ENCODE measurements at regions not wholly inside any gene's neighbourhood (a gene's known extent, or its start where the extent isn't known, plus 50 kb on each side); places are given as distances from the start of the nearest gene placed in this dataset.

DNA sequence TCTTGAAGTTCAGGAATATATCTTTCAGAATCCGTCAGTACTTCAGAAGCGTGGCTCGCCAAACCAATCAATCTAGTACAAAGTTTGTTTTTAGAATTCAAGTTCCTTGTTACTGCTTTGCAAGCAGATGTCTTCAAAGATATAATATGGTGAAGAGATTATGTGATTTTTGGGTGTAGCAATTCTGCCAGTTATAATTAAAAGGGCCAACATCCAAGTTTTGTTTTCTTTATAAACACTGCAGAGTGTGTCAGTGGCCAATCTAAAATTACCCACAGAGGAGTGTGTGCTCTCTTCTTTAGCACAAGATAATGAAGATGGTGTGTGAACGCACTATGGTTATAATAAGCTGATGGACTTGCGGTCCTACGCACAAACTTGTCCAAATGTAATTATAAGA is 493.6 kb upstream of the MDFIC2 start:
- H3K9me3 ChIP-seq, result no peaks in the 10 kb centered on the region
- WGBS, 2 donors, result 86 to 92% methylated on average over 6 of the region's 6 CpGs
- no peaks in the 10 kb centered on the region for H3K27me3 ChIP-seq
- H3K4me3 ChIP-seq, result no peak overlapping the region
- H3K36me3 ChIP-seq, result no peaks in the 10 kb centered on the region
- H3K4me1 ChIP-seq, result peaks cover 0 to 9% (median 3%) of the 10 kb centered on the region in 4 donors
- TF ChIP-seq EP300 (IDR thresholded peaks at IDR 0.05) (no peak), POLR2AphosphoS5 (IDR thresholded peaks at IDR 0.05) (no peak), POLR2A (IDR thresholded peaks at IDR 0.05) (no peak)
- TF ChIP-seq, protein P1, sequence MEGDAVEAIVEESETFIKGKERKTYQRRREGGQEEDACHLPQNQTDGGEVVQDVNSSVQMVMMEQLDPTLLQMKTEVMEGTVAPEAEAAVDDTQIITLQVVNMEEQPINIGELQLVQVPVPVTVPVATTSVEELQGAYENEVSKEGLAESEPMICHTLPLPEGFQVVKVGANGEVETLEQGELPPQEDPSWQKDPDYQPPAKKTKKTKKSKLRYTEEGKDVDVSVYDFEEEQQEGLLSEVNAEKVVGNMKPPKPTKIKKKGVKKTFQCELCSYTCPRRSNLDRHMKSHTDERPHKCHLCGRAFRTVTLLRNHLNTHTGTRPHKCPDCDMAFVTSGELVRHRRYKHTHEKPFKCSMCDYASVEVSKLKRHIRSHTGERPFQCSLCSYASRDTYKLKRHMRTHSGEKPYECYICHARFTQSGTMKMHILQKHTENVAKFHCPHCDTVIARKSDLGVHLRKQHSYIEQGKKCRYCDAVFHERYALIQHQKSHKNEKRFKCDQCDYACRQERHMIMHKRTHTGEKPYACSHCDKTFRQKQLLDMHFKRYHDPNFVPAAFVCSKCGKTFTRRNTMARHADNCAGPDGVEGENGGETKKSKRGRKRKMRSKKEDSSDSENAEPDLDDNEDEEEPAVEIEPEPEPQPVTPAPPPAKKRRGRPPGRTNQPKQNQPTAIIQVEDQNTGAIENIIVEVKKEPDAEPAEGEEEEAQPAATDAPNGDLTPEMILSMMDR (IDR thresholded peaks at IDR 0.05), result no peak
- H3K27ac ChIP-seq, result no peak overlapping the region
- intact Hi-C loops (cut with DNase I), result no loop called here
- no peak for DNase-seq

DNA sequence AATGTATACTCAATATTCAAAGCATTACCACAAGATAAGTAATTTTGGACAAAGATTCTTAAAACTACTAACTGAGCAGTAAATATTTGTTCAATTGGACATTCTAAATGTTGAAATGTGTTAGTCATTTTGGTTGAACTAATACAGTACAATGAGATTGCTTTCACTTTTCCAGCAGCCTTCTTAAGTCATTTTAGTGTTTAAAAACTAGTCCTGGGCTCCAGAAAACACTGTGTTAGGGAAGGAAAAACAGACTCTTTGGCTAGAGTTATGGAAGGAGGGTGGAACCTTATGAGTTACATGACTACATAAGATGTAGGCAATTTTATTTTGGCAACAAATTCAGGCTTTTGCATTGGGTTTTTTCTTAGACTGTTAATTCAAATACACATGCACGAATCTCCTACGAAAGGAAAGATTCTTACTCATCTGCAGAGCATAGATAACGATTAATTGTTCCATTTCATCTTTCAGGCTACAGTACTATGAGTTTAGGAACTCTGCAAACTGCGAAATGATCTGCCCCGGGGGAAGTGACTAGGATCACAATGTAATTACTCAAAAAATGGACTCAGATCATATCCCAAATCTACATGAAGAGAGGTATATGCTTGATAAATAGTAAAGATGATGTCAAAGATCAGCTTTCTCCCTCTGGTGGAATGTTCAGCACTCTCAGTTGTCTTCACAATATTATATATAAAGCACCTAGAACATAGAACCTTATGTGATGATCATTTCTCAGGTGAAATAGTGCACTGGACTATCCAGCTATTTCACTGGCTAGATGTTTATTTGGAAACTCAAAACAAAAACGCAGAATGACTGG is 492.8 kb upstream of the MDFIC2 start:
- H3K27me3 ChIP-seq, result no peaks in the 10 kb centered on the region
- no peaks in the 10 kb centered on the region for H3K36me3 ChIP-seq
- intact Hi-C loops (cut with DNase I), result no loop called here
- no peaks in the 10 kb centered on the region for H3K9me3 ChIP-seq
- H3K4me3 ChIP-seq, result no peak overlapping the region
- TF ChIP-seq EP300 (IDR thresholded peaks at IDR 0.05) (no peak), POLR2AphosphoS5 (IDR thresholded peaks at IDR 0.05) (no peak), POLR2A (IDR thresholded peaks at IDR 0.05) (no peak)
- TF ChIP-seq, protein P1 (IDR thresholded peaks at IDR 0.05), result no peak
- peaks cover 0 to 9% (median 3%) of the 10 kb centered on the region in 4 donors for H3K4me1 ChIP-seq
- WGBS, 2 donors, result 83 to 86% methylated on average over 6 of the region's 6 CpGs
- H3K27ac ChIP-seq, result peak overlapping the region in 3 of 4 donors; percentile 16 to 34 (median 28)
- DNase-seq, result no peak

DNA sequence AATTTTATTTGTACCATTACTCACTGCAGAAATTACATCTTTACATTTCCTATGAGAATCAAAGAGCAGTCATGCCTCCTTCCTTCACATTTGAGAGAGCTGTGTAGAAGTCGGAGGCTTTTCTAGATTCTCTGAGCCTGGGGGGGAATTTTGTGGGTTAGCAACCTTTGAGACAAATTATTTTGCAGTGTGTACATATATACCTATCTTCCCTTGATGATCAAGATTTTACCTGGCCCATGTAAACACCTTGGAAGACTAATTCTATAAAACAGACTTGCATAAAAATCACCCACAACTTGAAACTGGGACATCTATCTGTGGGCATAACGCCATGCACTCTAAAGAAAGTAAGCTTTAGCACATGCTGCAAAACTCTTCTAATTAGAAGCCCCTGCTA is 491.5 kb upstream of the MDFIC2 start:
- TF ChIP-seq EP300 (IDR thresholded peaks at IDR 0.05), result no peak
- no peak for TF ChIP-seq POLR2AphosphoS5 (IDR thresholded peaks at IDR 0.05)
- no peak for TF ChIP-seq POLR2A (IDR thresholded peaks at IDR 0.05)
- TF ChIP-seq, protein P1 (IDR thresholded peaks at IDR 0.05), result no peak
- 87 to 90% methylated on average over 2 of the region's 2 CpGs for WGBS, 2 donors
- Histone ChIP-seq H3K9me3 (no peaks in the 10 kb centered on the region), H3K4me3 (no peak overlapping the region), H3K27ac (no peak overlapping the region), H3K4me1 (peaks cover 0 to 9% (median 3%) of the 10 kb centered on the region in 4 donors), H3K27me3 (no peaks in the 10 kb centered on the region), H3K36me3 (no peaks in the 10 kb centered on the region)
- DNase-seq, result no peak
- intact Hi-C loops (cut with DNase I), result no loop called here

DNA sequence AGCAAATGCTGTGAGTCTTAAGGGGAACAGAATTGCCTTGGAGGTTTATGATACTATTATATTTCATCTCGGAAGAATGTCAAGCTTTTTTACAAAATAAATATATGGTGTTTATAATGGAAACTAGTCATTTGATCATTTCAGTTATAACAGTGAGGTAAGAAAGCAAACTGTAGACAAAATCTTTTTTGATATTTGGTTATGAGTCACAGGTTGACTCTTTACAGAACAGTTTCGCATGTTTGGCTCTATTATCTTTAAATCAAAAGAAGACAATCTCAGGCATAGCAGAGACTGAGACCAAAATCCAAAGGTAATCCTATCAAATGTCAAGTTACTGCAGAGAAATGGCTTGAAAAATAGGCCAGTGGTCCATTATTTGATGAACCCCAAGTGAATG is 490.9 kb upstream of the MDFIC2 start:
- 49 to 62% methylated on average over 2 of the region's 2 CpGs for WGBS, 2 donors
- no peak for TF ChIP-seq POLR2A (IDR thresholded peaks at IDR 0.05)
- H3K4me3 ChIP-seq, result no peak overlapping the region
- no peak overlapping the region for H3K27ac ChIP-seq
- no peak for DNase-seq
- no peaks in the 10 kb centered on the region for H3K27me3 ChIP-seq
- no peaks in the 10 kb centered on the region for H3K9me3 ChIP-seq
- intact Hi-C loops (cut with DNase I), result no loop called here
- H3K4me1 ChIP-seq, result peaks cover 0 to 9% (median 3%) of the 10 kb centered on the region in 4 donors
- H3K36me3 ChIP-seq, result no peaks in the 10 kb centered on the region

DNA sequence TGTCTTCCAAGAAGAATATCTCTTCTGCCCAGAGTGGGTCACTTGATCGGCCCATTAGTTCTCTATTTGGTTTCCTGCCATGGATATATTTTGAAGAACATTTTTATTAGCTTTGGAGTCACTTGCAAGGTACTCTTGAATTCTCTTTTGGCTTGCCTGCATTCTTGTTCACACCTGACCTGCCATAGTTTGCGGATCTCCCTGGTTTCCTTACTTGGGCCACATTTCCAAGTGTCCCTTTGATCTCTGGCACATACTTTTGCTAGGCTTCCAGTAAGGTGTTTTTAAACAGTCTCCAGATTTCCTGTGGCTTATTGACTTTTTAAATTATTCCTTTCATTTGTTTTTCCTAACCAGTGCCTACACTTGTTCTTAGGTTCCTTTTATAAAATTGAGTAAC is 488.5 kb upstream of the MDFIC2 start:
- no peak overlapping the region for H3K27ac ChIP-seq
- intact Hi-C loops (cut with DNase I), result no loop called here
- no peaks in the 10 kb centered on the region for H3K9me3 ChIP-seq
- TF ChIP-seq, protein P1 (IDR thresholded peaks at IDR 0.05), result no peak
- TF ChIP-seq POLR2A (IDR thresholded peaks at IDR 0.05) (no peak), POLR2AphosphoS5 (IDR thresholded peaks at IDR 0.05) (no peak), EP300 (IDR thresholded peaks at IDR 0.05) (no peak)
- 76 to 78% methylated on average over 2 of the region's 2 CpGs for WGBS, 2 donors
- H3K27me3 ChIP-seq, result no peaks in the 10 kb centered on the region
- peaks cover 0 to 9% (median 3%) of the 10 kb centered on the region in 4 donors for H3K4me1 ChIP-seq
- DNase-seq, result no peak
- H3K4me3 ChIP-seq, result no peak overlapping the region
- no peaks in the 10 kb centered on the region for H3K36me3 ChIP-seq

Data from sigmoid colon (tissue), 6 donors.